Body of pancreas (tissue), 4 donors: ENCODE measurements at regions not wholly inside any gene's neighbourhood (a gene's known extent, or its start where the extent isn't known, plus 50 kb on each side); places are given as distances from the start of the nearest gene placed in this dataset.

Experiments used
- CTCF ChIP-seq, 7 experiments: fragments of 450-650 bp in 4 of 7; fragments of 200-600 bp in 3 of 7; sonication (generic) in 3 of 7; IDR thresholded peaks; one replicate each; pipeline ENCODE4 v1.5.1; 2016 to 2019; ENCODE audit warnings: antibody characterized with exemption in 7 of 7
- POLR2A ChIP-seq, 3 donors: fragments of 450-650 bp; IDR thresholded peaks; one replicate each; pipeline ENCODE4 v1.6.1; 2016; ENCODE audit warnings: antibody characterized with exemption in 3 of 3, mild to moderate bottlenecking in 2 of 3

GRCh38 chr10:107894516-107894915 is 730.0 kb upstream of the SORCS1 start:
- TF ChIP-seq POLR2A (IDR thresholded peaks at IDR 0.05) (no peak), CTCF (IDR thresholded peaks at IDR 0.05) (no peak)
